ENCODE measurements at regions not wholly inside any gene's neighbourhood (a gene's known extent, or its start where the extent isn't known, plus 50 kb on each side); places are given as distances from the start of the nearest gene placed in this dataset.

DNA sequence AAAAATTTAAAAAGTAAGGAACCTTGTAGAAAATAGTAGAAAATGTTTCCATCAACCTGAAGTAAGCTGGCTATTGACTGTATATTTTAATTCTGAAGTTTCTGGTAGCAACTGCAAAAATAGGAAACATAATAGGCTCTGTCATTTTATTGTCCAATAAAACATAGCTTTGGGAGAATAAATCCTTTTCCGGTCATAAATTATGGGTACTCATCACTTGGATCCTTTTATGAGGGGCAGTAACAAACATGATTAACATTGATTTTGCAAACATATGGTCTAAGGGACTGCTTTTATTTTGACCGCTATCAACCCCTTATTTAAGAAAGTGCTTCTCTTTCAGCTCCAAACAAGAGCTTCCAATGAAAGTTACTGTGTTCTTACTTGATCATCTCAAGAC lies 495.9 kb upstream of the ANKRD30A start:
- TF ChIP-seq, protein P1, sequence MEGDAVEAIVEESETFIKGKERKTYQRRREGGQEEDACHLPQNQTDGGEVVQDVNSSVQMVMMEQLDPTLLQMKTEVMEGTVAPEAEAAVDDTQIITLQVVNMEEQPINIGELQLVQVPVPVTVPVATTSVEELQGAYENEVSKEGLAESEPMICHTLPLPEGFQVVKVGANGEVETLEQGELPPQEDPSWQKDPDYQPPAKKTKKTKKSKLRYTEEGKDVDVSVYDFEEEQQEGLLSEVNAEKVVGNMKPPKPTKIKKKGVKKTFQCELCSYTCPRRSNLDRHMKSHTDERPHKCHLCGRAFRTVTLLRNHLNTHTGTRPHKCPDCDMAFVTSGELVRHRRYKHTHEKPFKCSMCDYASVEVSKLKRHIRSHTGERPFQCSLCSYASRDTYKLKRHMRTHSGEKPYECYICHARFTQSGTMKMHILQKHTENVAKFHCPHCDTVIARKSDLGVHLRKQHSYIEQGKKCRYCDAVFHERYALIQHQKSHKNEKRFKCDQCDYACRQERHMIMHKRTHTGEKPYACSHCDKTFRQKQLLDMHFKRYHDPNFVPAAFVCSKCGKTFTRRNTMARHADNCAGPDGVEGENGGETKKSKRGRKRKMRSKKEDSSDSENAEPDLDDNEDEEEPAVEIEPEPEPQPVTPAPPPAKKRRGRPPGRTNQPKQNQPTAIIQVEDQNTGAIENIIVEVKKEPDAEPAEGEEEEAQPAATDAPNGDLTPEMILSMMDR (IDR thresholded peaks at IDR 0.05) = no peak
- no peak for TF ChIP-seq EZH2 (IDR thresholded peaks at IDR 0.05; ENCODE audit: borderline replicate concordance, insufficient read depth, low read depth, low read length, poor library complexity, severe bottlenecking)

Data from B cell (primary cell).